ENCODE measurements at regions not wholly inside any gene's neighbourhood (a gene's known extent, or its start where the extent isn't known, plus 50 kb on each side); places are given as distances from the start of the nearest gene placed in this dataset.

- no peak for DNase-seq (ENCODE audit: low read depth)
These were observed 345.9 kb downstream of the MIAT start for GRCh38 chr22:27003297-27003696.

GRCh38 chr22:27004434-27004833 is 347.0 kb downstream of the MIAT start:
- DNase-seq (ENCODE audit: low read depth): no peak

GRCh38 chr22:27008454-27008853 is 351.1 kb downstream of the MIAT start:
- no peak for DNase-seq (ENCODE audit: low read depth)

- peak; percentile 7 for DNase-seq (ENCODE audit: low read depth)
These were observed 353.7 kb downstream of the MIAT start for GRCh38 chr22:27011133-27011532.

- DNase-seq (ENCODE audit: low read depth): no peak
These were observed 354.3 kb downstream of the MIAT start for GRCh38 chr22:27011717-27012116.

GRCh38 chr22:27019827-27020226 is 362.4 kb downstream of the MIAT start:
- DNase-seq (ENCODE audit: low read depth): no peak

- DNase-seq (ENCODE audit: low read depth): no peak
These were observed 365.0 kb downstream of the MIAT start for GRCh38 chr22:27022274-27022895.

- no peak for DNase-seq (ENCODE audit: low read depth)
These were observed 365.5 kb downstream of the MIAT start for GRCh38 chr22:27022896-27023361.

- no peak for DNase-seq (ENCODE audit: low read depth)
These were observed 366.2 kb downstream of the MIAT start for GRCh38 chr22:27023591-27023990.

GRCh38 chr22:27024982-27025381 is 367.6 kb downstream of the MIAT start:
- DNase-seq (ENCODE audit: low read depth): no peak

- DNase-seq (ENCODE audit: low read depth): no peak
These were observed 370.7 kb downstream of the MIAT start for GRCh38 chr22:27028093-27028492.

GRCh38 chr22:27029584-27030130 is 372.3 kb downstream of the MIAT start:
- no peak for DNase-seq (ENCODE audit: low read depth)

GRCh38 chr22:27032091-27032761 is 374.8 kb downstream of the MIAT start:
- DNase-seq (ENCODE audit: low read depth): no peak

- no peak for DNase-seq (ENCODE audit: low read depth)
These were observed 384.4 kb downstream of the MIAT start for GRCh38 chr22:27041745-27042310.

GRCh38 chr22:27043262-27043661 is 385.9 kb downstream of the MIAT start:
- DNase-seq (ENCODE audit: low read depth): no peak

GRCh38 chr22:27045103-27045947 is 387.9 kb downstream of the MIAT start:
- DNase-seq (ENCODE audit: low read depth): peak; percentile 15

GRCh38 chr22:27046086-27046485 is 388.7 kb downstream of the MIAT start:
- DNase-seq (ENCODE audit: low read depth): no peak

GRCh38 chr22:27046603-27047002 is 389.2 kb downstream of the MIAT start:
- no peak for DNase-seq (ENCODE audit: low read depth)

- no peak for DNase-seq (ENCODE audit: low read depth)
These were observed 393.4 kb downstream of the MIAT start for GRCh38 chr22:27050771-27051170.

GRCh38 chr22:27051407-27051806 is 394.0 kb downstream of the MIAT start:
- no peak for DNase-seq (ENCODE audit: low read depth)

- no peak for DNase-seq (ENCODE audit: low read depth)
These were observed 400.3 kb downstream of the MIAT start for GRCh38 chr22:27057717-27058116.

GRCh38 chr22:27060190-27060589 is 402.8 kb downstream of the MIAT start:
- DNase-seq (ENCODE audit: low read depth): no peak
